HepG2 (cell line): ENCODE measurements at regions not wholly inside any gene's neighbourhood (a gene's known extent, or its start where the extent isn't known, plus 50 kb on each side); places are given as distances from the start of the nearest gene placed in this dataset.

Source experiments
- EP300 ChIP-seq, 3 experiments: sonication (generic) in 1 of 3; formaldehyde crosslinking in 1 of 3; IDR thresholded peaks; 2 replicates each; pipeline versions ENCODE4 v1.5.1 to v1.6.1; 2011 to 2020; ENCODE audit warnings: low read depth in 2 of 3, low read length in 2 of 3, borderline replicate concordance in 1 of 3, improper control_type of control experiment in 1 of 3, mild to moderate bottlenecking in 1 of 3, missing genetic modification reagents in 1 of 3, moderate library complexity in 1 of 3
- PBX2 ChIP-seq: IDR thresholded peaks from 2 replicates; pipeline ENCODE4 v1.6.1; 2016; ENCODE audit warnings: control low read depth
- TCF7 ChIP-seq: sonication (generic); IDR thresholded peaks from 2 replicates; pipeline ENCODE4 v1.6.1; 2016; ENCODE audit warnings: antibody characterized with exemption, low read depth
- ZNF136 ChIP-seq: sonication (generic); formaldehyde crosslinking; IDR thresholded peaks from 2 replicates; pipeline ENCODE4 v1.8.1; 2022; ENCODE audit warnings: low read depth, mild to moderate bottlenecking, moderate library complexity, missing genetic modification reagents
- ZNF274 ChIP-seq: sonication (generic); formaldehyde crosslinking; IDR thresholded peaks from 2 replicates; pipeline ENCODE4 v1.5.1; 2020; ENCODE audit warnings: mild to moderate bottlenecking, missing genetic modification reagents
- TF ChIP-seq, protein P1 (sequence below): sonication (generic); formaldehyde crosslinking; IDR thresholded peaks from 2 replicates; pipeline ENCODE4 v1.5.0; 2020; ENCODE audit warnings: mild to moderate bottlenecking, missing genetic modification reagents, moderate library complexity

DNA sequence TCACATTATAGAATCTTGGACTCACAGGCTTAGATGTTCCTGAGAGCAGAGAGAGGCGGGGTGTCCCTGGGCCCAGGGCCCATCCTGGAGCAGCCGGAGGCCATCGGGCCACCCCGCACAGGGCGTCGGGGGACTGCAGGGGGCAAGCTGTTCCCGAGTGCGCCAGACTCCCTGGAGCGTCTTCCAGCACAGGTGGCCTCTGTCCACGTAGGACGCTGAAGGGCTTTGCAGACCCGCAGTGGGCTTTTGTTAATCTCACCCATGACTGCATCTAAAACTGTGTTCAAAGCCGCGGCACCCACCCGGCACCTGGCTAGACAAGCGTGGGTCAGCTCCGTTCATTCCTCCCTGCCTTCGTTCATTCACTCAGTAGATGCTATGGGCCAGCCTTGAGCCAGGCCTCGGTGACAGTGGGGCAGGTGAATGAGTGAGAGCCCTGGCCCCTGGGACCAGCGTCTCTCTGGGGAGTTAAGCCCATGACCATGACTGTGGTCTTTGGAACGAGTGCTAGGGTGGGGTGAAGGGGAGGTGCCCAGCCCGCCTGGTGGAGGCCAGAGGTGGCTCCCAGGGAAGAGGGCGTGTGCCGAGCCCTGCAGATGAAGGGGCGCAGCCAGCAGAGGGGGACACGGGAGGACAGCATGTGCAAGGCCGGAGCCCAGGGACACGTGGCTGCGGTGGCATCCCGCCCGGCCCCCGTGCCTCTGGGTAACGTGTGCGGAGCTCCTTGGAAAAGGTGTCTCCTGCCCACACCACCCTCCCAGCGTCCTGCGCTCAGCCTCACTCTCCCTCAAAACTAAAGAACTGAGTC, 98.3 kb downstream of the HMX1 start:
- TF ChIP-seq, protein P1, sequence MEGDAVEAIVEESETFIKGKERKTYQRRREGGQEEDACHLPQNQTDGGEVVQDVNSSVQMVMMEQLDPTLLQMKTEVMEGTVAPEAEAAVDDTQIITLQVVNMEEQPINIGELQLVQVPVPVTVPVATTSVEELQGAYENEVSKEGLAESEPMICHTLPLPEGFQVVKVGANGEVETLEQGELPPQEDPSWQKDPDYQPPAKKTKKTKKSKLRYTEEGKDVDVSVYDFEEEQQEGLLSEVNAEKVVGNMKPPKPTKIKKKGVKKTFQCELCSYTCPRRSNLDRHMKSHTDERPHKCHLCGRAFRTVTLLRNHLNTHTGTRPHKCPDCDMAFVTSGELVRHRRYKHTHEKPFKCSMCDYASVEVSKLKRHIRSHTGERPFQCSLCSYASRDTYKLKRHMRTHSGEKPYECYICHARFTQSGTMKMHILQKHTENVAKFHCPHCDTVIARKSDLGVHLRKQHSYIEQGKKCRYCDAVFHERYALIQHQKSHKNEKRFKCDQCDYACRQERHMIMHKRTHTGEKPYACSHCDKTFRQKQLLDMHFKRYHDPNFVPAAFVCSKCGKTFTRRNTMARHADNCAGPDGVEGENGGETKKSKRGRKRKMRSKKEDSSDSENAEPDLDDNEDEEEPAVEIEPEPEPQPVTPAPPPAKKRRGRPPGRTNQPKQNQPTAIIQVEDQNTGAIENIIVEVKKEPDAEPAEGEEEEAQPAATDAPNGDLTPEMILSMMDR (CRISPR knock-in tag), result no peak
- TF ChIP-seq EP300 (IDR thresholded peaks at IDR 0.05; ENCODE audit: low read depth in 2 of 2, low read length in 2 of 2), result no peak
- TF ChIP-seq EP300 (CRISPR knock-in tag; IDR thresholded peaks at IDR 0.05; ENCODE audit: borderline replicate concordance), result no peak
- TF ChIP-seq ZNF274, result no peak
- TF ChIP-seq PBX2 (CRISPR knock-in tag), result no peak
- TF ChIP-seq ZNF136, result no peak
- no peak for TF ChIP-seq TCF7
